ENCODE measurements at regions not wholly inside any gene's neighbourhood (a gene's known extent, or its start where the extent isn't known, plus 50 kb on each side); places are given as distances from the start of the nearest gene placed in this dataset.

- TF ChIP-seq SUZ12 (IDR thresholded peaks at IDR 0.05; ENCODE audit: extremely low read depth, insufficient read depth, insufficient read length): no peak
- TF ChIP-seq ZNF274 (IDR thresholded peaks at IDR 0.05; ENCODE audit: low read depth, low read length): no peak
- TF ChIP-seq YY1 (IDR thresholded peaks at IDR 0.05; ENCODE audit: insufficient read depth, insufficient read length): no peak
Measured at GRCh38 chr1:81254068-81254467, 546.7 kb upstream of the ADGRL2 start.
